HEK293 (cell line): ENCODE measurements at regions not wholly inside any gene's neighbourhood (a gene's known extent, or its start where the extent isn't known, plus 50 kb on each side); places are given as distances from the start of the nearest gene placed in this dataset.

Experiments used
- CTCF ChIA-PET: fragments of 350-600 bp; formaldehyde crosslinking; extraction: SDS; loops from one replicate; lab custom pipeline; 2021; ENCODE audit warnings: antibody characterized with exemption; lab: Yijun Ruan, JAX
- POLR2A ChIA-PET: fragments of 300-600 bp; formaldehyde crosslinking; extraction: SDS; loops from one replicate; lab custom pipeline; 2020; ENCODE audit warnings: antibody characterized with exemption, inconsistent platforms; lab: Yijun Ruan, JAX
- H3K27ac ChIP-seq: fragments of 200-500 bp; sonication (Bioruptor generic); 2 replicates; pipeline ENCODE4 v1.5.1; 2014; ENCODE audit warnings: low read depth, low read length, control low read depth, inconsistent platforms; ENCODE audit errors: extremely low read depth
- H3K36me3 ChIP-seq, 2 experiments: fragments of 200-500 bp in 1 of 2; sonication (Bioruptor generic) in 1 of 2; 1 replicate in 1 of 2; 2 replicates in 1 of 2; pipeline ENCODE4 v1.5.1; 2014 to 2017; ENCODE audit warnings: inconsistent platforms in 2 of 2, low read length in 2 of 2; ENCODE audit not compliant: control insufficient read depth in 2 of 2, insufficient read depth in 1 of 2
- H3K4me1 ChIP-seq: fragments of 200-500 bp; sonication (Bioruptor generic); 2 replicates; pipeline ENCODE4 v1.5.1; 2014; ENCODE audit warnings: mild to moderate bottlenecking, low read length, inconsistent platforms; ENCODE audit not compliant: control insufficient read depth, insufficient read depth
- H3K4me3 ChIP-seq: 2 replicates; pipeline ENCODE4 v1.5.1; 2011; ENCODE audit warnings: low read depth, mild to moderate bottlenecking, control low read depth, low read length, moderate library complexity
- H3K9me3 ChIP-seq: fragments of 200-500 bp; sonication (Bioruptor generic); 2 replicates; pipeline ENCODE4 v1.5.1; 2014; ENCODE audit warnings: low read depth, low read length, inconsistent platforms; ENCODE audit not compliant: control insufficient read depth, insufficient read depth
- SCRT1 ChIP-seq: fragments of 450-650 bp; formaldehyde crosslinking; IDR thresholded peaks from 2 replicates; pipeline ENCODE4 v1.5.1; 2016; ENCODE audit warnings: missing biosample characterization, missing genetic modification characterization, borderline replicate concordance
- TRIM28 ChIP-seq: IDR thresholded peaks from 2 replicates; pipeline ENCODE4 v1.6.1; 2011; ENCODE audit warnings: low read length, control low read depth, borderline replicate concordance
- ZBTB21 ChIP-seq: fragments of 450-650 bp; formaldehyde crosslinking; IDR thresholded peaks from 2 replicates; pipeline ENCODE4 v1.5.1; 2017; ENCODE audit warnings: missing biosample characterization, missing genetic modification characterization
- ZBTB7A ChIP-seq: fragments of 450-650 bp; formaldehyde crosslinking; IDR thresholded peaks from 2 replicates; pipeline ENCODE4 v1.5.1; 2016; ENCODE audit warnings: low read depth, missing biosample characterization, missing genetic modification characterization
- ZFP3 ChIP-seq: fragments of 450-650 bp; formaldehyde crosslinking; IDR thresholded peaks from 2 replicates; pipeline ENCODE4 v1.5.1; 2016; ENCODE audit warnings: low read depth, missing biosample characterization, missing genetic modification characterization
- ZFP37 ChIP-seq: fragments of 450-650 bp; formaldehyde crosslinking; IDR thresholded peaks from 2 replicates; pipeline ENCODE4 v1.5.1; 2016; ENCODE audit warnings: missing biosample characterization, missing genetic modification characterization
- ZFP69B ChIP-seq: fragments of 450-650 bp; formaldehyde crosslinking; IDR thresholded peaks from 2 replicates; pipeline ENCODE4 v1.5.1; 2016; ENCODE audit warnings: missing biosample characterization, missing genetic modification characterization
- ZNF16 ChIP-seq: fragments of 450-650 bp; formaldehyde crosslinking; IDR thresholded peaks from 2 replicates; pipeline ENCODE4 v1.5.1; 2016; ENCODE audit warnings: low read depth, missing biosample characterization, missing genetic modification characterization
- ZNF214 ChIP-seq: fragments of 450-650 bp; formaldehyde crosslinking; IDR thresholded peaks from 2 replicates; pipeline ENCODE4 v1.5.1; 2017; ENCODE audit warnings: missing biosample characterization, mild to moderate bottlenecking, missing genetic modification characterization, borderline replicate concordance
- ZNF426 ChIP-seq: fragments of 450-650 bp; formaldehyde crosslinking; IDR thresholded peaks from 2 replicates; pipeline ENCODE4 v1.5.1; 2017; ENCODE audit warnings: missing biosample characterization, missing genetic modification characterization, mild to moderate bottlenecking, inconsistent platforms, moderate library complexity
- ZNF549 ChIP-seq: fragments of 450-650 bp; IDR thresholded peaks from 2 replicates; pipeline ENCODE4 v1.5.1; 2018; ENCODE audit warnings: missing biosample characterization, missing genetic modification characterization, mild to moderate bottlenecking, inconsistent platforms, moderate library complexity
- ZNF555 ChIP-seq: fragments of 450-650 bp; formaldehyde crosslinking; conservative IDR thresholded peaks from 2 replicates; pipeline ENCODE4 v1.5.1; 2017; ENCODE audit warnings: missing biosample characterization, mild to moderate bottlenecking, missing genetic modification characterization, inconsistent platforms
- ZNF596 ChIP-seq: fragments of 450-650 bp; IDR thresholded peaks from 2 replicates; pipeline ENCODE4 v1.5.0; 2018; ENCODE audit warnings: missing biosample characterization, mild to moderate bottlenecking, missing genetic modification characterization, moderate library complexity
- ZNF610 ChIP-seq: fragments of 450-650 bp; formaldehyde crosslinking; IDR thresholded peaks from 2 replicates; pipeline ENCODE4 v1.5.1; 2016; ENCODE audit warnings: missing biosample characterization, missing genetic modification characterization, borderline replicate concordance
- ZNF621 ChIP-seq: fragments of 450-650 bp; formaldehyde crosslinking; IDR thresholded peaks from 2 replicates; pipeline ENCODE4 v1.5.1; 2017; ENCODE audit warnings: missing biosample characterization, missing genetic modification characterization
- ZNF629 ChIP-seq: fragments of 450-650 bp; formaldehyde crosslinking; IDR thresholded peaks from 2 replicates; pipeline ENCODE4 v1.5.1; 2017; ENCODE audit warnings: missing biosample characterization, missing genetic modification characterization
- ZNF677 ChIP-seq: fragments of 450-650 bp; IDR thresholded peaks from 2 replicates; pipeline ENCODE4 v1.5.0; 2018; ENCODE audit warnings: missing biosample characterization, mild to moderate bottlenecking, missing genetic modification characterization, moderate library complexity
- TF ChIP-seq, protein P1 (sequence below): fragments of 450-650 bp; formaldehyde crosslinking; IDR thresholded peaks from 2 replicates; pipeline ENCODE4 v1.5.1; 2017; ENCODE audit warnings: missing biosample characterization, missing genetic modification characterization
- TF ChIP-seq, protein P2 (sequence below): fragments of 450-650 bp; formaldehyde crosslinking; IDR thresholded peaks from 2 replicates; pipeline ENCODE4 v1.5.1; 2016; ENCODE audit warnings: missing biosample characterization, missing genetic modification characterization
- TF ChIP-seq, protein P3 (sequence below): fragments of 450-650 bp; formaldehyde crosslinking; IDR thresholded peaks from 2 replicates; pipeline ENCODE4 v1.5.1; 2016; ENCODE audit warnings: missing biosample characterization, missing genetic modification characterization
- TF ChIP-seq, protein P4 (sequence below): fragments of 450-650 bp; formaldehyde crosslinking; IDR thresholded peaks from 2 replicates; pipeline ENCODE4 v1.5.1; 2016; ENCODE audit warnings: missing biosample characterization, missing genetic modification characterization
- TF ChIP-seq, protein P5 (sequence below): fragments of 450-650 bp; formaldehyde crosslinking; IDR thresholded peaks from 2 replicates; pipeline ENCODE4 v1.5.1; 2016; ENCODE audit warnings: missing biosample characterization, missing genetic modification characterization
- TF ChIP-seq, protein P6 (sequence below): fragments of 450-650 bp; formaldehyde crosslinking; IDR thresholded peaks from 2 replicates; pipeline ENCODE4 v1.5.1; 2016; ENCODE audit warnings: missing biosample characterization, missing genetic modification characterization

DNA sequence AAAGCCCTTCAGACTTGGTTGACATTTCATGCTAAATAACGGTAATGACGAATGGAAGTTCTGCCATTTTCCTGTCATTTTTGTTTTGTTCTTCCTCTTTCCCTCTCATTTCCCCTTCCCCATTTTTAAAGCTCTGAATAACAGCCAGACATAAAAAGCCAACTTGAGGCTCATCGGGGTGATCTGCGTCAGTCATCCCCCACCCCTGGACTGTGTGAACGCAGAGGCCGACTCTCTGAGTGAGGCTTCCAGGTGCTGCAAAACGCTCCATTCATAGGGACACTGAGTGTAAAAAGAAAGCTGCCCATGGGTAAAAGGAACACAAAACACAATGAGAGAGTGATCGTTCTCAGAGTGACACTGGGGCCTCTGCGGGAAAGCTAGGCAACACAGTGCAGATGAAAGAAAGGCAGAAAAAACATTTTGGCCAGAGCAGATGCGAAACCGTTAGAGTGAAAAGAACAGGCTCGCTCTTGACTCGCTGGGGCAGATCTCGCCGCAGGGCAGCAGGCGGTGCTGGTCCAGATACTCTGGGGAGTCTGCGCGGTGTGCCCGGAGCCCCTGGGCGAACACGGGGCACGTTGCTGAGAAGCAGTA lies 684.8 kb downstream of the QKI start:
- TF ChIP-seq, protein P1, sequence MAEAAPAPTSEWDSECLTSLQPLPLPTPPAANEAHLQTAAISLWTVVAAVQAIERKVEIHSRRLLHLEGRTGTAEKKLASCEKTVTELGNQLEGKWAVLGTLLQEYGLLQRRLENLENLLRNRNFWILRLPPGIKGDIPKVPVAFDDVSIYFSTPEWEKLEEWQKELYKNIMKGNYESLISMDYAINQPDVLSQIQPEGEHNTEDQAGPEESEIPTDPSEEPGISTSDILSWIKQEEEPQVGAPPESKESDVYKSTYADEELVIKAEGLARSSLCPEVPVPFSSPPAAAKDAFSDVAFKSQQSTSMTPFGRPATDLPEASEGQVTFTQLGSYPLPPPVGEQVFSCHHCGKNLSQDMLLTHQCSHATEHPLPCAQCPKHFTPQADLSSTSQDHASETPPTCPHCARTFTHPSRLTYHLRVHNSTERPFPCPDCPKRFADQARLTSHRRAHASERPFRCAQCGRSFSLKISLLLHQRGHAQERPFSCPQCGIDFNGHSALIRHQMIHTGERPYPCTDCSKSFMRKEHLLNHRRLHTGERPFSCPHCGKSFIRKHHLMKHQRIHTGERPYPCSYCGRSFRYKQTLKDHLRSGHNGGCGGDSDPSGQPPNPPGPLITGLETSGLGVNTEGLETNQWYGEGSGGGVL (tag by site-specific recombination): no peak
- no peak for TF ChIP-seq ZFP37 (tag by site-specific recombination)
- TF ChIP-seq ZNF426: no peak
- no peak for TF ChIP-seq ZNF214 (tag by site-specific recombination)
- no peak for TF ChIP-seq ZNF610 (tag by site-specific recombination)
- no peak for TF ChIP-seq ZNF549 (tag by site-specific recombination)
- no peak overlapping the region for H3K27ac ChIP-seq
- H3K36me3 ChIP-seq: no peaks in the 10 kb centered on the region
- H3K4me3 ChIP-seq: no peak overlapping the region
- no peaks in the 10 kb centered on the region for H3K9me3 ChIP-seq
- H3K4me1 ChIP-seq: no peaks in the 10 kb centered on the region
- ChIA-PET CTCF (interaction anchor here (0.6 to 2.3 kb wide), 2 partner anchors 11 to 185 kb away, joined by 4 to 11 read pairs; no protein-coding TSS in a partner anchor), POLR2A (no interaction called here)

DNA sequence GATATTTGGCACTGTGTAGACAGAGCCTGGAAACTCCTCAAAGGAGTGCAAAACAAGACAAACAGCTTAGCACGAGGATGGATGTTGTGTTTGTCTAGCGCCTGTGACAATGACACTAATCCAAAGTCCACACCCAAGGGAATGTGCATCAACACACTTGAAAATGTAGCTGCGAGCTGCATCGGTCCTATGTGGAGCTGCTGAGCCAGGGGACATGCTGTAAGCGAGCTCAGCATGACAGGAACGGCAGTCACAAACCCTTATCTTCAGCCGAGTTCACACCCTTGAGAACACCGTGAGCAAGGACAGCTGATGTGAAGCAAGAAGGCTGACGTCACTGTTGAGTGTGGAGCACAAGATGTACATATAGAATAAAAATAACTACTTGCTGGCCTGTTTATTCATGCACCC lies 684.3 kb downstream of the QKI start:
- Histone ChIP-seq H3K4me3 (no peak overlapping the region), H3K36me3 (no peaks in the 10 kb centered on the region), H3K27ac (no peak overlapping the region), H3K4me1 (no peaks in the 10 kb centered on the region), H3K9me3 (no peaks in the 10 kb centered on the region)
- ChIA-PET POLR2A (no interaction called here), CTCF (interaction anchor here (0.6 to 2.3 kb wide), 3 partner anchors 8 to 185 kb away, joined by 3 to 11 read pairs (median 4); no protein-coding TSS in a partner anchor)
- TF ChIP-seq ZBTB7A: no peak
- TF ChIP-seq, protein P2, sequence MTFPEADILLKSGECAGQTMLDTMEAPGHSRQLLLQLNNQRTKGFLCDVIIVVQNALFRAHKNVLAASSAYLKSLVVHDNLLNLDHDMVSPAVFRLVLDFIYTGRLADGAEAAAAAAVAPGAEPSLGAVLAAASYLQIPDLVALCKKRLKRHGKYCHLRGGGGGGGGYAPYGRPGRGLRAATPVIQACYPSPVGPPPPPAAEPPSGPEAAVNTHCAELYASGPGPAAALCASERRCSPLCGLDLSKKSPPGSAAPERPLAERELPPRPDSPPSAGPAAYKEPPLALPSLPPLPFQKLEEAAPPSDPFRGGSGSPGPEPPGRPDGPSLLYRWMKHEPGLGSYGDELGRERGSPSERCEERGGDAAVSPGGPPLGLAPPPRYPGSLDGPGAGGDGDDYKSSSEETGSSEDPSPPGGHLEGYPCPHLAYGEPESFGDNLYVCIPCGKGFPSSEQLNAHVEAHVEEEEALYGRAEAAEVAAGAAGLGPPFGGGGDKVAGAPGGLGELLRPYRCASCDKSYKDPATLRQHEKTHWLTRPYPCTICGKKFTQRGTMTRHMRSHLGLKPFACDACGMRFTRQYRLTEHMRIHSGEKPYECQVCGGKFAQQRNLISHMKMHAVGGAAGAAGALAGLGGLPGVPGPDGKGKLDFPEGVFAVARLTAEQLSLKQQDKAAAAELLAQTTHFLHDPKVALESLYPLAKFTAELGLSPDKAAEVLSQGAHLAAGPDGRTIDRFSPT (tag by site-specific recombination): 0 out of 2 replicates have a peak, but pooled peaks have one; percentile 18
- TF ChIP-seq ZNF677 (tag by site-specific recombination): no peak
- TF ChIP-seq ZFP37 (tag by site-specific recombination): peak; percentile 35; the same call in 1 of the 2 replicates
- TF ChIP-seq, protein P3, sequence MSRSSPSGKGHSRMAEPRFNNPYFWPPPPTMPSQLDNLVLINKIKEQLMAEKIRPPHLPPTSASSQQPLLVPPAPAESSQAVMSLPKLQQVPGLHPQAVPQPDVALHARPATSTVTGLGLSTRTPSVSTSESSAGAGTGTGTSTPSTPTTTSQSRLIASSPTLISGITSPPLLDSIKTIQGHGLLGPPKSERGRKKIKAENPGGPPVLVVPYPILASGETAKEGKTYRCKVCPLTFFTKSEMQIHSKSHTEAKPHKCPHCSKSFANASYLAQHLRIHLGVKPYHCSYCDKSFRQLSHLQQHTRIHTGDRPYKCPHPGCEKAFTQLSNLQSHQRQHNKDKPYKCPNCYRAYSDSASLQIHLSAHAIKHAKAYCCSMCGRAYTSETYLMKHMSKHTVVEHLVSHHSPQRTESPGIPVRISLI (tag by site-specific recombination): no peak
- no peak for TF ChIP-seq SCRT1 (tag by site-specific recombination)
- no peak for TF ChIP-seq ZNF621
- TF ChIP-seq ZNF629: 0 out of 2 replicates have a peak, but pooled peaks have one; percentile 28
- TF ChIP-seq ZFP3 (tag by site-specific recombination): no peak
- no peak for TF ChIP-seq ZNF16 (tag by site-specific recombination)
- TF ChIP-seq, protein P4, sequence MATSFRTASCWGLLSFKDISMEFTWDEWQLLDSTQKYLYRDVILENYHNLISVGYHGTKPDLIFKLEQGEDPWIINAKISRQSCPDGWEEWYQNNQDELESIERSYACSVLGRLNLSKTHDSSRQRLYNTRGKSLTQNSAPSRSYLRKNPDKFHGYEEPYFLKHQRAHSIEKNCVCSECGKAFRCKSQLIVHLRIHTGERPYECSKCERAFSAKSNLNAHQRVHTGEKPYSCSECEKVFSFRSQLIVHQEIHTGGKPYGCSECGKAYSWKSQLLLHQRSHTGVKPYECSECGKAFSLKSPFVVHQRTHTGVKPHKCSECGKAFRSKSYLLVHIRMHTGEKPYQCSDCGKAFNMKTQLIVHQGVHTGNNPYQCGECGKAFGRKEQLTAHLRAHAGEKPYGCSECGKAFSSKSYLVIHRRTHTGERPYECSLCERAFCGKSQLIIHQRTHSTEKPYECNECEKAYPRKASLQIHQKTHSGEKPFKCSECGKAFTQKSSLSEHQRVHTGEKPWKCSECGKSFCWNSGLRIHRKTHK: no peak
- no peak for TF ChIP-seq ZNF555 (tag by site-specific recombination)
- TF ChIP-seq ZBTB21 (tag by site-specific recombination): peak; percentile 82
- 0 out of 2 replicates have a peak, but pooled peaks have one; percentile 18 for TF ChIP-seq ZFP69B (tag by site-specific recombination)
- 0 out of 2 replicates have a peak, but pooled peaks have one; percentile 56 for TF ChIP-seq TRIM28
- TF ChIP-seq, protein P5, sequence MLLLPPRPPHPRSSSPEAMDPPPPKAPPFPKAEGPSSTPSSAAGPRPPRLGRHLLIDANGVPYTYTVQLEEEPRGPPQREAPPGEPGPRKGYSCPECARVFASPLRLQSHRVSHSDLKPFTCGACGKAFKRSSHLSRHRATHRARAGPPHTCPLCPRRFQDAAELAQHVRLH: no peak
- TF ChIP-seq ZNF596 (tag by site-specific recombination): no peak
- TF ChIP-seq, protein P6, sequence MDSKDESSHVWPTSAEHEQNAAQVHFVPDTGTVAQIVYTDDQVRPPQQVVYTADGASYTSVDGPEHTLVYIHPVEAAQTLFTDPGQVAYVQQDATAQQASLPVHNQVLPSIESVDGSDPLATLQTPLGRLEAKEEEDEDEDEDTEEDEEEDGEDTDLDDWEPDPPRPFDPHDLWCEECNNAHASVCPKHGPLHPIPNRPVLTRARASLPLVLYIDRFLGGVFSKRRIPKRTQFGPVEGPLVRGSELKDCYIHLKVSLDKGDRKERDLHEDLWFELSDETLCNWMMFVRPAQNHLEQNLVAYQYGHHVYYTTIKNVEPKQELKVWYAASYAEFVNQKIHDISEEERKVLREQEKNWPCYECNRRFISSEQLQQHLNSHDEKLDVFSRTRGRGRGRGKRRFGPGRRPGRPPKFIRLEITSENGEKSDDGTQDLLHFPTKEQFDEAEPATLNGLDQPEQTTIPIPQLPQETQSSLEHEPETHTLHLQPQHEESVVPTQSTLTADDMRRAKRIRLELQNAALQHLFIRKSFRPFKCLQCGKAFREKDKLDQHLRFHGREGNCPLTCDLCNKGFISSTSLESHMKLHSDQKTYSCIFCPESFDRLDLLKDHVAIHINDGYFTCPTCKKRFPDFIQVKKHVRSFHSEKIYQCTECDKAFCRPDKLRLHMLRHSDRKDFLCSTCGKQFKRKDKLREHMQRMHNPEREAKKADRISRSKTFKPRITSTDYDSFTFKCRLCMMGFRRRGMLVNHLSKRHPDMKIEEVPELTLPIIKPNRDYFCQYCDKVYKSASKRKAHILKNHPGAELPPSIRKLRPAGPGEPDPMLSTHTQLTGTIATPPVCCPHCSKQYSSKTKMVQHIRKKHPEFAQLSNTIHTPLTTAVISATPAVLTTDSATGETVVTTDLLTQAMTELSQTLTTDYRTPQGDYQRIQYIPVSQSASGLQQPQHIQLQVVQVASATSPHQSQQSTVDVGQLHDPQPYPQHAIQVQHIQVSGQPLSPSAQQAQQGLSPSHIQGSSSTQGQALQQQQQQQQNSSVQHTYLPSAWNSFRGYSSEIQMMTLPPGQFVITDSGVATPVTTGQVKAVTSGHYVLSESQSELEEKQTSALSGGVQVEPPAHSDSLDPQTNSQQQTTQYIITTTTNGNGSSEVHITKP (tag by site-specific recombination): no peak
